ENCODE measurements at regions not wholly inside any gene's neighbourhood (a gene's known extent, or its start where the extent isn't known, plus 50 kb on each side); places are given as distances from the start of the nearest gene placed in this dataset.
"Not testable (repeated sequence)": the region's sequence is repeated elsewhere in the genome, so short reads cannot be mapped to it uniquely, and the experiment has no call there.

- no peaks in the 10 kb centered on the region for H3K36me3 ChIP-seq (ENCODE audit: insufficient read depth, low read length)
- no peak overlapping the region for H2AFZ ChIP-seq (ENCODE audit: low read depth, low read length)
- H3K4me3 ChIP-seq (ENCODE audit: low read length): no peak overlapping the region
- H3K27me3 ChIP-seq (ENCODE audit: insufficient read depth, low read length): peaks cover 7% of the 10 kb centered on the region
- H3K9me3 ChIP-seq (ENCODE audit: low read length): no peaks in the 10 kb centered on the region
- H3K4me1 ChIP-seq (ENCODE audit: insufficient read depth, low read length): no peaks in the 10 kb centered on the region
Observed at GRCh38 chr13:109998037-109998436, 211.7 kb upstream of the IRS2 start.

- not testable (repeated sequence) for H3K4me3 ChIP-seq (ENCODE audit: low read length)
Observed at GRCh38 chr13:109997056-109997595, 210.7 kb upstream of the IRS2 start.

GRCh38 chr13:109996404-109996960, 210.1 kb upstream of the IRS2 start:
- H3K4me1 ChIP-seq (ENCODE audit: insufficient read depth, low read length): no peaks in the 10 kb centered on the region
- no peak overlapping the region for H3K4me3 ChIP-seq (ENCODE audit: low read length)
- no peaks in the 10 kb centered on the region for H3K36me3 ChIP-seq (ENCODE audit: insufficient read depth, low read length)
- H3K9me3 ChIP-seq (ENCODE audit: low read length): no peaks in the 10 kb centered on the region
- H3K27me3 ChIP-seq (ENCODE audit: insufficient read depth, low read length): peaks cover 7% of the 10 kb centered on the region
- H2AFZ ChIP-seq (ENCODE audit: low read depth, low read length): no peak overlapping the region

More at GRCh38 chr13:109997056-109997595, 210.7 kb upstream of the IRS2 start:
- not testable (repeated sequence) for H3K4me1 ChIP-seq (ENCODE audit: insufficient read depth, low read length); H2AFZ ChIP-seq (ENCODE audit: low read depth, low read length); H3K9me3 ChIP-seq (ENCODE audit: low read length); H3K36me3 ChIP-seq (ENCODE audit: insufficient read depth, low read length); H3K27me3 ChIP-seq (ENCODE audit: insufficient read depth, low read length)

GRCh38 chr13:109995578-109995977, 209.2 kb upstream of the IRS2 start:
- Histone ChIP-seq H3K4me1 (ENCODE audit: insufficient read depth, low read length) (no peaks in the 10 kb centered on the region), H3K36me3 (ENCODE audit: insufficient read depth, low read length) (no peaks in the 10 kb centered on the region), H2AFZ (ENCODE audit: low read depth, low read length) (no peak overlapping the region), H3K27me3 (ENCODE audit: insufficient read depth, low read length) (peaks cover 7% of the 10 kb centered on the region), H3K4me3 (ENCODE audit: low read length) (no peak overlapping the region), H3K9me3 (ENCODE audit: low read length) (no peaks in the 10 kb centered on the region)

GRCh38 chr13:109990296-109990695, 203.9 kb upstream of the IRS2 start:
- no peaks in the 10 kb centered on the region for H3K4me1 ChIP-seq (ENCODE audit: insufficient read depth, low read length)
- H3K36me3 ChIP-seq (ENCODE audit: insufficient read depth, low read length): no peaks in the 10 kb centered on the region
- H3K27me3 ChIP-seq (ENCODE audit: insufficient read depth, low read length): no peaks in the 10 kb centered on the region
- H3K9me3 ChIP-seq (ENCODE audit: low read length): no peaks in the 10 kb centered on the region
- H3K4me3 ChIP-seq (ENCODE audit: low read length): no peak overlapping the region
- no peak overlapping the region for H2AFZ ChIP-seq (ENCODE audit: low read depth, low read length)

GRCh38 chr13:109989686-109990085, 203.3 kb upstream of the IRS2 start:
- H3K9me3 ChIP-seq (ENCODE audit: low read length): no peaks in the 10 kb centered on the region
- no peak overlapping the region for H3K4me3 ChIP-seq (ENCODE audit: low read length)
- no peaks in the 10 kb centered on the region for H3K4me1 ChIP-seq (ENCODE audit: insufficient read depth, low read length)
- H3K36me3 ChIP-seq (ENCODE audit: insufficient read depth, low read length): no peaks in the 10 kb centered on the region
- H2AFZ ChIP-seq (ENCODE audit: low read depth, low read length): no peak overlapping the region
- H3K27me3 ChIP-seq (ENCODE audit: insufficient read depth, low read length): no peaks in the 10 kb centered on the region

- Histone ChIP-seq H3K4me3 (ENCODE audit: low read length) (no peak overlapping the region), H3K27me3 (ENCODE audit: insufficient read depth, low read length) (no peaks in the 10 kb centered on the region), H3K9me3 (ENCODE audit: low read length) (no peaks in the 10 kb centered on the region), H3K4me1 (ENCODE audit: insufficient read depth, low read length) (no peaks in the 10 kb centered on the region), H3K36me3 (ENCODE audit: insufficient read depth, low read length) (no peaks in the 10 kb centered on the region), H2AFZ (ENCODE audit: low read depth, low read length) (no peak overlapping the region)
Observed at GRCh38 chr13:109989155-109989554, 202.8 kb upstream of the IRS2 start.

GRCh38 chr13:109986851-109987250, 200.5 kb upstream of the IRS2 start:
- H3K27me3 ChIP-seq (ENCODE audit: insufficient read depth, low read length): no peaks in the 10 kb centered on the region
- H3K9me3 ChIP-seq (ENCODE audit: low read length): no peaks in the 10 kb centered on the region
- no peaks in the 10 kb centered on the region for H3K4me1 ChIP-seq (ENCODE audit: insufficient read depth, low read length)
- no peaks in the 10 kb centered on the region for H3K36me3 ChIP-seq (ENCODE audit: insufficient read depth, low read length)
- no peak overlapping the region for H2AFZ ChIP-seq (ENCODE audit: low read depth, low read length)
- no peak overlapping the region for H3K4me3 ChIP-seq (ENCODE audit: low read length)

- Histone ChIP-seq H3K27me3 (ENCODE audit: insufficient read depth, low read length) (no peaks in the 10 kb centered on the region), H3K4me1 (ENCODE audit: insufficient read depth, low read length) (no peaks in the 10 kb centered on the region)
Observed at GRCh38 chr13:109985871-109986450, 199.6 kb upstream of the IRS2 start.

GRCh38 chr13:109983447-109983846, 197.1 kb upstream of the IRS2 start:
- H3K9me3 ChIP-seq (ENCODE audit: low read length): no peaks in the 10 kb centered on the region
- no peaks in the 10 kb centered on the region for H3K27me3 ChIP-seq (ENCODE audit: insufficient read depth, low read length)
- H3K4me3 ChIP-seq (ENCODE audit: low read length): no peak overlapping the region
- H3K36me3 ChIP-seq (ENCODE audit: insufficient read depth, low read length): no peaks in the 10 kb centered on the region
- no peak overlapping the region for H2AFZ ChIP-seq (ENCODE audit: low read depth, low read length)
- H3K4me1 ChIP-seq (ENCODE audit: insufficient read depth, low read length): no peaks in the 10 kb centered on the region

More at GRCh38 chr13:109985871-109986450, 199.6 kb upstream of the IRS2 start:
- no peaks in the 10 kb centered on the region for H3K9me3 ChIP-seq (ENCODE audit: low read length)
- H3K4me3 ChIP-seq (ENCODE audit: low read length): no peak overlapping the region
- no peak overlapping the region for H2AFZ ChIP-seq (ENCODE audit: low read depth, low read length)
- no peaks in the 10 kb centered on the region for H3K36me3 ChIP-seq (ENCODE audit: insufficient read depth, low read length)

- Histone ChIP-seq H3K36me3 (ENCODE audit: insufficient read depth, low read length) (no peaks in the 10 kb centered on the region), H3K9me3 (ENCODE audit: low read length) (no peaks in the 10 kb centered on the region), H3K4me3 (ENCODE audit: low read length) (no peak overlapping the region), H3K27me3 (ENCODE audit: insufficient read depth, low read length) (peaks cover 3% of the 10 kb centered on the region), H3K4me1 (ENCODE audit: insufficient read depth, low read length) (no peaks in the 10 kb centered on the region), H2AFZ (ENCODE audit: low read depth, low read length) (no peak overlapping the region)
Observed at GRCh38 chr13:109981000-109981399, 194.6 kb upstream of the IRS2 start.

GRCh38 chr13:109979676-109980075, 193.3 kb upstream of the IRS2 start:
- H3K4me3 ChIP-seq (ENCODE audit: low read length); H3K4me1 ChIP-seq (ENCODE audit: insufficient read depth, low read length); H2AFZ ChIP-seq (ENCODE audit: low read depth, low read length); H3K36me3 ChIP-seq (ENCODE audit: insufficient read depth, low read length); H3K9me3 ChIP-seq (ENCODE audit: low read length); H3K27me3 ChIP-seq (ENCODE audit: insufficient read depth, low read length): not testable (repeated sequence)

- no peaks in the 10 kb centered on the region for H3K9me3 ChIP-seq (ENCODE audit: low read length)
- H2AFZ ChIP-seq (ENCODE audit: low read depth, low read length): no peak overlapping the region
- no peaks in the 10 kb centered on the region for H3K36me3 ChIP-seq (ENCODE audit: insufficient read depth, low read length)
- no peaks in the 10 kb centered on the region for H3K4me1 ChIP-seq (ENCODE audit: insufficient read depth, low read length)
- peaks cover 3% of the 10 kb centered on the region for H3K27me3 ChIP-seq (ENCODE audit: insufficient read depth, low read length)
- H3K4me3 ChIP-seq (ENCODE audit: low read length): no peak overlapping the region
Observed at GRCh38 chr13:109979228-109979627, 192.8 kb upstream of the IRS2 start.

Data from neuron (in vitro differentiated cells).